Progenitor cell of endocrine pancreas (in vitro differentiated cells): ENCODE measurements at regions not wholly inside any gene's neighbourhood (a gene's known extent, or its start where the extent isn't known, plus 50 kb on each side); places are given as distances from the start of the nearest gene placed in this dataset.

Source experiments
- DNase-seq: peaks from one replicate; pipeline ENCODE4 v3.0.0; 2021; ENCODE audit warnings: low spot score; ENCODE audit not compliant: unreplicated experiment
- H3K27ac Mint-ChIP-seq: 2 replicates; pipeline ENCODE4 v1.8.0; 2021; ENCODE audit warnings: mild to moderate bottlenecking, moderate library complexity, mixed read lengths
- H3K27me3 Mint-ChIP-seq: 2 replicates; pipeline ENCODE4 v1.8.0; 2021; ENCODE audit warnings: mixed read lengths
- H3K36me3 Mint-ChIP-seq: 2 replicates; pipeline ENCODE4 v1.8.0; 2022; ENCODE audit warnings: mixed read lengths; ENCODE audit not compliant: insufficient read depth
- H3K4me1 Mint-ChIP-seq: 2 replicates; pipeline ENCODE4 v1.8.0; 2021; ENCODE audit warnings: low read depth, mixed read lengths
- H3K4me3 Mint-ChIP-seq: 2 replicates; pipeline ENCODE4 v1.8.0; 2021; ENCODE audit warnings: low read depth, mild to moderate bottlenecking, moderate library complexity, mixed read lengths
- H3K9me3 Mint-ChIP-seq: 2 replicates; pipeline ENCODE4 v1.8.0; 2021; ENCODE audit warnings: low read depth, mixed read lengths
- CTCF ChIP-seq: fragments of 200-600 bp; sonication (generic); IDR thresholded peaks from one replicate; pipeline ENCODE4 v1.5.0; 2021; ENCODE audit warnings: antibody characterized with exemption, mild to moderate bottlenecking; ENCODE audit not compliant: unreplicated experiment

DNA sequence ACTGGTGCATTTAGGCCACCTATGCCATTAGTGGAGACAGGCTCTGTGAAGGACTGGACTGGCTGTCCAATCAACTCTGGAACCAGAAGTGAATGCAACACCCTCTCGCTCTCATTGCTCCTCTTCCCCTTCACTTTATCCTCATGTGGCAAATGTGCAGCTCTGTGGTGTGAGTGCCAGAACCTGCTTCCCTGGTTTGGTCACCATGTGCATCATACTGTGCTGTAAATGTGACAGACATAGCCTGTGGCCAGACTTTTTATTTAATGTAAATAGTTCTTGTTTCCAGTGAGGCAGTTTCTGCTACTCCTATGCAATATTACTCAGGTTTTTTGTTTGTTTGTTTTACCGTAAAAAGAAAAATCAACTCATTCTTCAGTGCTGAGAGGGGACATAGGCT is 73.0 kb upstream of the PPP1R9A start:
- Mint-ChIP-seq H3K27ac (no peak overlapping the region), H3K4me1 (no peaks in the 10 kb centered on the region), H3K4me3 (no peak overlapping the region), H3K36me3 (peaks cover 1% of the 10 kb centered on the region), H3K27me3 (no peaks in the 10 kb centered on the region), H3K9me3 (peaks cover 39% of the 10 kb centered on the region)
- no peak for TF ChIP-seq CTCF
- no peak for DNase-seq

GRCh38 chr7:94838717-94839116 is 68.7 kb upstream of the PPP1R9A start:
- DNase-seq, result no peak
- H3K4me1 Mint-ChIP-seq, result no peaks in the 10 kb centered on the region
- no peak overlapping the region for H3K4me3 Mint-ChIP-seq
- no peak overlapping the region for H3K27ac Mint-ChIP-seq
- no peak for TF ChIP-seq CTCF
- no peaks in the 10 kb centered on the region for H3K27me3 Mint-ChIP-seq
- H3K9me3 Mint-ChIP-seq, result peaks cover 44% of the 10 kb centered on the region
- peaks cover 3% of the 10 kb centered on the region for H3K36me3 Mint-ChIP-seq

- Mint-ChIP-seq H3K27ac (no peak overlapping the region), H3K4me1 (no peaks in the 10 kb centered on the region), H3K36me3 (peaks cover 6% of the 10 kb centered on the region), H3K4me3 (no peak overlapping the region), H3K9me3 (peaks cover 44% of the 10 kb centered on the region), H3K27me3 (no peaks in the 10 kb centered on the region)
- TF ChIP-seq CTCF, result no peak
- DNase-seq, result no peak
Observed at GRCh38 chr7:94843553-94843952, 63.8 kb upstream of the PPP1R9A start.

DNA sequence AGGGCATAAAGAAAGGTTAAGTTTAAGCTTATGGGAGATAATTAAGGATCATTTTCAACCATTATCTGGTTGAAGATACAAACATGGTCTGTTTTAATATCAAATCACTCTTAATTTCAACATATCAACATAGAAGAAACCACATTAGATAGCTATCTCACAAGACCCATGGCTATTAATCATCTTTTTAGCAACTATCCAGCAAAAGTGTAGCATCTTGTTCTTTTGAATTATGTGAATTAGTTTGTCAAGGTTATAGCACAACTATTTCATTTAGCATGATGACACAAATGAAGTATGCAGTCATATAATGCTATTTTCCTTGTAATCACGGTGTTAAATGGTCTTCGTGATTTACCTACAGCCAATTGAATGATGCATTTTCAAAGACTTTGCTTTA is 58.9 kb upstream of the PPP1R9A start:
- Mint-ChIP-seq H3K36me3 (peaks cover 6% of the 10 kb centered on the region), H3K9me3 (peaks cover 24% of the 10 kb centered on the region)

GRCh38 chr7:94848992-94849576 is 58.3 kb upstream of the PPP1R9A start:
- peaks cover 21% of the 10 kb centered on the region for H3K9me3 Mint-ChIP-seq
- no peak overlapping the region for H3K4me3 Mint-ChIP-seq
- H3K4me1 Mint-ChIP-seq, result no peaks in the 10 kb centered on the region
- no peak for TF ChIP-seq CTCF
- no peak overlapping the region for H3K27ac Mint-ChIP-seq
- DNase-seq, result no peak
- H3K36me3 Mint-ChIP-seq, result peaks cover 2% of the 10 kb centered on the region
- no peaks in the 10 kb centered on the region for H3K27me3 Mint-ChIP-seq

More for the DNA sequence above, 58.9 kb upstream of the PPP1R9A start:
- no peak for DNase-seq
- H3K4me1 Mint-ChIP-seq, result no peaks in the 10 kb centered on the region
- no peak overlapping the region for H3K27ac Mint-ChIP-seq
- no peak for TF ChIP-seq CTCF
- H3K4me3 Mint-ChIP-seq, result no peak overlapping the region
- no peaks in the 10 kb centered on the region for H3K27me3 Mint-ChIP-seq
